ENCODE measurements at regions not wholly inside any gene's neighbourhood (a gene's known extent, or its start where the extent isn't known, plus 50 kb on each side); places are given as distances from the start of the nearest gene placed in this dataset.
"Not testable (repeated sequence)": the region's sequence is repeated elsewhere in the genome, so short reads cannot be mapped to it uniquely, and the experiment has no call there.

DNA sequence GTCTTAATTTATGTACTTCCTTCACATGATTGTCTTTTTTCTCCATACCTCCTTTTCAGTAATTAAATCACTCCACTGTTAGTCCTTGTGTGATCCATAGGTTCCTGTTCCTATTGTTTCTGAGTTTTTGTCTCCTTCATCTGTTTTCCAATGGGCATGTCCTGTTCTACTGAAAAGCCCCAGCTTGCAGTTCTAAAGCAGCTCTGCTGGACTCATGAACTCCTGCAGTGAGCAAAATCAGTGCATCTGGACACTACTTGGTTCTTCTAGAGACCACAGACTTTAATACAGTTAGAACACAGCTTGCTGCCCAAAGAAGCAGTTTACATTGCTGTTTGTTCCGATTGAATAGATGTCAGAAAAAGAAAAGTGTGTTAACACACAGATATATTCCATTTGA is 593.3 kb upstream of the HS3ST5 start:
- no peaks in the 10 kb centered on the region for H3K4me1 ChIP-seq (ENCODE audit: insufficient read depth, low read length, poor library complexity, severe bottlenecking)
- no peaks in the 10 kb centered on the region for H3K27me3 ChIP-seq (replicated peaks; ENCODE audit: insufficient read depth, low read depth, low read length, poor library complexity)
- no peak for TF ChIP-seq CTCF (conservative IDR thresholded peaks at IDR 0.05; ENCODE audit: low read depth, low read length)
- TF ChIP-seq EZH2 (IDR thresholded peaks at IDR 0.05; ENCODE audit: borderline replicate concordance, low read depth, low read length, poor library complexity, severe bottlenecking): no peak
- intact Hi-C loops (cut with micrococcal nuclease; ENCODE audit: unreplicated experiment): no loop called here
- CTCF ChIA-PET: no interaction called here
- no peak for DNase-seq (ENCODE audit: low spot score)
- BruUV-seq (replicated peaks): no TSS peak
- H3K4me3 ChIP-seq (ENCODE audit: low read depth, low read length, poor library complexity, severe bottlenecking): no peak overlapping the region
- H3K36me3 ChIP-seq (ENCODE audit: insufficient read depth, low read length, poor library complexity, severe bottlenecking): no peaks in the 10 kb centered on the region
- H3K27ac ChIP-seq (ENCODE audit: low read depth, low read length, poor library complexity, severe bottlenecking): no peak overlapping the region
- peaks cover 7% of the 10 kb centered on the region for H3K9me3 ChIP-seq (ENCODE audit: low read depth, low read length, poor library complexity, severe bottlenecking)
- POLR2A ChIA-PET (ENCODE audit: low non-redundant PET): no interaction called here

GRCh38 chr6:114934079-114934478 is 591.3 kb upstream of the HS3ST5 start:
- Histone ChIP-seq H3K9me3 (ENCODE audit: low read depth, low read length, poor library complexity, severe bottlenecking) (peaks cover 7% of the 10 kb centered on the region), H3K4me1 (ENCODE audit: insufficient read depth, low read length, poor library complexity, severe bottlenecking) (no peaks in the 10 kb centered on the region), H3K27ac (ENCODE audit: low read depth, low read length, poor library complexity, severe bottlenecking) (no peak overlapping the region), H3K36me3 (ENCODE audit: insufficient read depth, low read length, poor library complexity, severe bottlenecking) (no peaks in the 10 kb centered on the region), H3K4me3 (ENCODE audit: low read depth, low read length, poor library complexity, severe bottlenecking) (no peak overlapping the region), H3K27me3 (replicated peaks; ENCODE audit: insufficient read depth, low read depth, low read length, poor library complexity) (no peaks in the 10 kb centered on the region)
- BruUV-seq (replicated peaks): no TSS peak
- TF ChIP-seq CTCF (conservative IDR thresholded peaks at IDR 0.05; ENCODE audit: low read depth, low read length): no peak
- no peak for DNase-seq (ENCODE audit: low spot score)
- POLR2A ChIA-PET (ENCODE audit: low non-redundant PET): no interaction called here
- CTCF ChIA-PET: no interaction called here
- intact Hi-C loops (cut with micrococcal nuclease; ENCODE audit: unreplicated experiment): no loop called here

DNA sequence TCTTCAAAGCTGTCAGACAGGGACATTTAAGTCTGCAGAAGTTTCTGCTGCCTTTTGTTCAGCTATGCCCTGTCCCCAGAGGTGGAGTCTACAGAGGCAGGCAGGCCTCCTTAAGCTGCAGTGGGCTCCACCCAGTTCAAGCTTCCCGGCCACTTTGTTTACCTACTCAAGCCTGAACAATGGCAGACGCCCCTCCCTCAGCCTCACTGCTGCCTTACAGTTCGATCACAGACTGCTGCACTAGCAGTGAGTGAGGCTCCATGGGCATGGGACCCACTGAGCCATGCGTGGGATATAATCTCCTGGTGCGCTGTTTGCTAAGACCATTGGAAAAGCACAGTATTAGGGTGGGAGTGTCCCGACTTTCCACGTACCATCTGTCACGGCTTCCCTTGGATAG is 585.9 kb upstream of the HS3ST5 start:
- H3K4me3 ChIP-seq (ENCODE audit: low read depth, low read length, poor library complexity, severe bottlenecking); intact Hi-C loops (cut with micrococcal nuclease; ENCODE audit: unreplicated experiment); DNase-seq (ENCODE audit: low spot score); H3K27ac ChIP-seq (ENCODE audit: low read depth, low read length, poor library complexity, severe bottlenecking); H3K9me3 ChIP-seq (ENCODE audit: low read depth, low read length, poor library complexity, severe bottlenecking); H3K4me1 ChIP-seq (ENCODE audit: insufficient read depth, low read length, poor library complexity, severe bottlenecking); BruUV-seq (replicated peaks); H3K36me3 ChIP-seq (ENCODE audit: insufficient read depth, low read length, poor library complexity, severe bottlenecking); H3K27me3 ChIP-seq (replicated peaks; ENCODE audit: insufficient read depth, low read depth, low read length, poor library complexity); CTCF ChIA-PET; POLR2A ChIA-PET (ENCODE audit: low non-redundant PET): not testable (repeated sequence)

DNA sequence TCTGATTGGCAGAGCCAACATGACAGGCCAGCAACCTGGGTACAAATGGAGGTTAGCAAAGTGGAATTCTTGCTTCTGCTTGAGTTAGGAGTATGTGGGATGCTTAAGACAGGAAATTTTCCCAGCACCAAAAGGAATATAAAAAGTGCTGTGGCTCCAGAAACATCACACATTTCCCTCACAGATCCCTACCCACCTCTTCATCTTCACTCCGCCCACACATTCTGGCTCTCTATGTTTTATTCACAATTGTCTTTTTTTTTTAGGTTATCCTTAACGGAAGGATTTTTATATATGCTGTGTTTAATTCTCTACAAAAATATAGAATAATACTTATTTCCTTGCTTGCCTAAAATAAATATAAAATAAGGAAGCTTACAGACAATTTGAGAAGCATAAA is 563.3 kb upstream of the HS3ST5 start:
- POLR2A ChIA-PET (ENCODE audit: low non-redundant PET): no interaction called here
- TF ChIP-seq EZH2 (IDR thresholded peaks at IDR 0.05; ENCODE audit: borderline replicate concordance, low read depth, low read length, poor library complexity, severe bottlenecking) (no peak), CTCF (conservative IDR thresholded peaks at IDR 0.05; ENCODE audit: low read depth, low read length) (no peak)
- Histone ChIP-seq H3K4me3 (ENCODE audit: low read depth, low read length, poor library complexity, severe bottlenecking) (no peak overlapping the region), H3K27me3 (replicated peaks; ENCODE audit: insufficient read depth, low read depth, low read length, poor library complexity) (no peaks in the 10 kb centered on the region), H3K4me1 (ENCODE audit: insufficient read depth, low read length, poor library complexity, severe bottlenecking) (no peaks in the 10 kb centered on the region), H3K36me3 (ENCODE audit: insufficient read depth, low read length, poor library complexity, severe bottlenecking) (no peaks in the 10 kb centered on the region), H3K27ac (ENCODE audit: low read depth, low read length, poor library complexity, severe bottlenecking) (no peak overlapping the region), H3K9me3 (ENCODE audit: low read depth, low read length, poor library complexity, severe bottlenecking) (no peaks in the 10 kb centered on the region)
- DNase-seq (ENCODE audit: low spot score): no peak
- no TSS peak for BruUV-seq (replicated peaks)
- intact Hi-C loops (cut with micrococcal nuclease; ENCODE audit: unreplicated experiment): no loop called here
- CTCF ChIA-PET: no interaction called here

Data from A673 (cell line).